Inflammatory macrophage (primary cell): ENCODE measurements at regions not wholly inside any gene's neighbourhood (a gene's known extent, or its start where the extent isn't known, plus 50 kb on each side); places are given as distances from the start of the nearest gene placed in this dataset.
"Not testable (repeated sequence)": the region's sequence is repeated elsewhere in the genome, so short reads cannot be mapped to it uniquely, and the experiment has no call there.

Experiments
- DNase-seq, 2 donors: peaks; one replicate each; pipeline ENCODE4 v3.0.0-alpha.2; 2020 to 2022

GRCh38 chr2:150097901-150098531, 389.5 kb downstream of the RND3 start:
- no peak for DNase-seq

GRCh38 chr2:150097402-150097801, 390.1 kb downstream of the RND3 start:
- no peak for DNase-seq

GRCh38 chr2:150095361-150096095, 391.9 kb downstream of the RND3 start:
- no peak for DNase-seq

GRCh38 chr2:150091846-150092245, 395.6 kb downstream of the RND3 start:
- no peak for DNase-seq

DNA sequence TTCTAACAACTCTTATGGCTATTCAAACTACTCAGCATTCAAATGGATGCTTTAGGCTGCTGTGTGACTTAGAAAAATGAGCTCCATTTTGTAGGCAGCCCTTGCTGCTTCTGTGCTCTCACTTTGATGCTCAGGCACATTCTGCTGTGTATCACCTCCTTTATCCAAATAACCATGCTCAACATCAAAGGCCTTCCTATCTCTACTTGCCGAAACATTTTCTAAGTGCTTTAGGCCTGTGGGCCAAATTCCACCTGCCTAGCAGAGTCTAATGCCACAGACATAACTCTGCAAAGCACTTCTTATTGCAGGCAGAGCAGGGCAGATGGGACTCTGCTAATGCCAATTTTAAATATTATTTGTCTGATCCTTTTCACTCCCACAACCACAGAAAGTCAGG, 397.4 kb downstream of the RND3 start:
- no peak for DNase-seq

GRCh38 chr2:150088538-150088937, 398.9 kb downstream of the RND3 start:
- no peak for DNase-seq

DNA sequence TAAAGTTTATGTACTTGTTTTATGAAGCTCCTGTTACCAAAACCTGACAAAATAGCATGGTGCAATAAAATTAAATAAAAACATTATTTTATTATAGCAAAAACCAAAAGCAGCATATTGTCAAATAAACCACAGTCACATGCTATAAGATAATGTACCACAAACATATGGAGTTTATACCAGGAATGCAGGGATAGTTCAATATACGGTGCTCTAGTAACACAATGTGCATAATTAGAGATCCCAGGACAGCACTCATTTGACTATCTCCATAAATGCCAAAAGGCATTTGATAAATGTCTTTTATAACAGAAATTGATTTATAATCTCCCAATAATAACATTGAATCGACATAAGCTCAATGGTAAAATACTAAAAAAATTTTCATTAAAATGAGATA, 402.0 kb downstream of the RND3 start:
- no peak for DNase-seq

GRCh38 chr2:150081775-150082481, 405.5 kb downstream of the RND3 start:
- DNase-seq, result no peak

DNA sequence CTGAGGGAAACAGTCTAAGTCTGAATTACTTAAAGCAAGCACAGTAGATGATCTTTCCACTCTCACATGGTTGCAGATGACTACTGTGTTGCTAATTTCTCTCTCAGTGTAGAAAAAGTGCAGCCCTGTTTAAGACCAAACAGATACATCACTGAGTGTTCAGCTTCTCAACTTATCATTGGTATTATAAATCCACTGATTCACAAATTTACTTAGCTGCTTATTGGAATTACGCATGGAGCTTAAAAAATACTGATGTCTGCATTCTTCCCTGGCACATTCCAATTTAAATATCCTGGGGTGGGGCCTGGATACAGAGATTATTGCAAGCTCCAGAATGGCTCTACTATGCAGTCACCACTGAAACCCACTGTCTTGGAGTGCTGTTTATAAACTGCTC, 411.2 kb downstream of the RND3 start:
- DNase-seq, result no peak

DNA sequence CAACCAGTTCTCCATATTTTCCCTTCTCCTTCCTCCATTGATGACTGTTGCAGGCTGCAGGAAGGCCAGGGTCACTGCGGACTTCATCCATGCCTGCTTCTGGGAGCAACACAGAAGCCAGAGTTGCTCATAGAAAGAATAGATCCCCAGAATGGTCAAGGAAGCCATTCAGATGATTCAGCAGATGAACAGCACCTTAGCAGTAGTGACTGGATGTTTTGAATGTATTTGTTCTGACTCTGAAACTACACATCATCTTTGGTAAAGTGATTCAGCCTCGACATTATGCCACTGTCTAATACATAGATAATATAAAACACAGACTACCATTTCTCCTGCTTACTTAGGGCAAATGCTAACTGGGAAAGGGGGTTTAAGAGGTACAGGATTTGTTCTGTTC, 411.6 kb downstream of the RND3 start:
- no peak for DNase-seq

DNA sequence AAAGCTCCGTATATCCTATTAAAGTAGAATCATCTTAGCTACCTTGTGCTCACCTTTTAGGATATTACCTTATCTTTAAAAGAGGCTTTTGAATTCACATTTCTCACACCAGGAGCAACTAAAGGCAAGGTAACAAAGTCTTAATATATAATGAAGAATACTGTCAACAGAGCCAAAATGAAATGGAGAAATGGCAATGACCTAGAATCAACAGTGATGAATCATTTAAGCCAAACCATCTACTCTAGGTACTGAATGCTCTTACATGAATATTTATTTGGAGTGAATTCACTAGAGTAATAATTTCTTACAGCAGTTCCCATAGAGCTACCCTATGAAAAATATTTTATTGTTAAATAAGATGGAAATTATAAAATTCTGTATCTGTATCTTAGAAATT, 421.0 kb downstream of the RND3 start:
- DNase-seq, result no peak

DNA sequence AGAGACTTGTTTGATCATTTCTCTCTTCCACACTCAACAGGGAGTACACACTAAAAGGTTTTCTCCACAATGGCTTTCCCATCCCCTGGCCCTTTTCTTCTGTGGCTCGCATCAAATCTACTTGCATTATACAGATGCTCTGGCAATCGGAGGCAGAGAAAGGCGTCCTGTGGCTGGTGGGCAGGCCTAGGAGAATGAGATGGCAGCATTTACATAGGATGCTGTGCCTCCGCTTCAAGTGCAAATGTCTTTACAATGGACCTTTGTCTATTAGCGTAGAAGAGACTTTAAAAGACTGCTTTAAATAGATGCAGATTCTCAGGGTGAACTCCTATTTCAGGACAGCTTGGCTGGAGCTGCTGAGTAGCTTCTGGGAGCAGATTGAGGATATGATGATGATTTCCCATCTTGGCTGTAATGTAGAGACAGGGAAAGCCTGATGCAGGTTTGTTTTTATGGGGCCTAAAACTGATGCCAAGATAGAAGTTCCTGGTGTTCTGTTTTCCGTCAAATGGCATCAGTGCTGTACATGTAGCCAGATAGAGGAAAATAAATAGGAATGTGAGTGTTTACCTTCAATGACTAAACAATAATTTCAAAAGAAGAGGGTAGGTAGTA, 423.4 kb downstream of the RND3 start:
- DNase-seq, result no peak

GRCh38 chr2:150063432-150063889, 424.0 kb downstream of the RND3 start:
- no peak for DNase-seq

DNA sequence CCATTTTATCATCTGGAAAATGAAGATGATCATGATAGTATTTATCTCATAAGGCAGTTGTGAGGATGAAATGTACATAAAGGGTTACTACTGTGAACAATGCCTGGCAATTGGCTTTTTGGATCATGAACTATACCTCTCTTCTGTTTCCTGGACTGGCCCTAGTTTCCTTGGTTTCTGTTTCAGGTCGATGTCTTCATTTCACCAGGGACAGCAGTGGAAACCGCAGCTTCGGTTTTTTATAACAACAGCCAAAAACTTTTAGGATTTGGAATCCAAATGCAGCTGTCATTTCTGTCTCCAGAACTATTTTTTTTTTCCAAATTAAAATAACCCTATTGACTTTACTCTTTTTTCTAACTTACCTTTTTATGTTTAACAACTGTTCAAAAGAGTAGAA, 425.1 kb downstream of the RND3 start:
- DNase-seq, result no peak

DNA sequence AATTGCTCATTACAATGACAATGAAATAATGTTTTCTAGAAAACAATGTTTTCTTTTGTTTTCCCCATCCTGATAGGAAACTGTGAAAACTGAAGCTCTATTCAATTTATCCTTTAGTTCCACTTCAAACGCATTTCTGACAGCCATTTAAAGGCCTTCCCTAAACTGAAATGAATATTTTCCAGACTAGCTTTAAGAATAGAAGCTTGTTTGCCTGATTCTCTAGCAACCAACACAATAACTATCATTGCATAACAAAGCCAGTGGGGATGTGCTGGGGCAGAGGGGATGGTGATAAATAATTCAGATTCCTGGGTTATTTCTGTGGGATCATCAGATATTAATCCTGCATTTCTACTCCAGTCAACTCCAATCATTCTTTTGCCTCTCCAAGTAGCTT, 427.1 kb downstream of the RND3 start:
- no peak for DNase-seq

DNA sequence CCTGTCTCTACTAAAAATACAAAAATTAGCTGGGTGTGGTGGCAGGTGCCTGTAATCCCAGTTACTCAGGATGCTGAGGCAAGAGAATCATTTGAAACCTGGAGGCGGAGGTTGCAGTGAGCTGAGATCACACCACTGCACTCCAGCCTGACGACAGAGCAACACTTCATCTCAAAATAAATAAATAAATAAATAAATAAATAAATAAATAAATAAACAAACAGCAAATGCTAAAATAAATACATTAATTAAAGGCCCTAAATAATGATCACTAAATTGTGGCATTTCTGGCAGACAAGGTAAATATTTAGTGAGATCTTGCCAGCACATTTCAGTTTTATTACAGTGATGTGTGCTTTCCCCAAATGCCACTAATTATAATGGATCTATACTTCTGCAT, 427.8 kb downstream of the RND3 start:
- not testable (repeated sequence) for DNase-seq

DNA sequence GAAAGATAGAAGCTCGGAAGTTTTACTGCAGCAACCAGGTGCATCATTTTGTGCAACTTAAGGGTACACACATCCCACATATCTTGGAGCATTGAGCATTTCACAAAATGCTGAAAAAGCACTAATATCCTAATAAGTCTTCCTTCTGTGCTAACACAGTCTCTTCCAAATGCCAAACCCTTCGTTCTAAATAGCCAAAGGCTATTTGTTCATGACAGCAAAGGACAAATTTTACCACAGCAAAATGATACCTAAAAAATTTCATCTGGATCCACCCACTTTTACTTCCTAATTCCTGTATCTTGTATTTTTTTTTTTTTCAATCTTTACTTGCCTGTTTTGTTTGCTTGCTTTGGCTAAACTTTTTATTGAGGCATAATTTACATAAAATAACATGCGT, 435.0 kb downstream of the RND3 start:
- no peak for DNase-seq

DNA sequence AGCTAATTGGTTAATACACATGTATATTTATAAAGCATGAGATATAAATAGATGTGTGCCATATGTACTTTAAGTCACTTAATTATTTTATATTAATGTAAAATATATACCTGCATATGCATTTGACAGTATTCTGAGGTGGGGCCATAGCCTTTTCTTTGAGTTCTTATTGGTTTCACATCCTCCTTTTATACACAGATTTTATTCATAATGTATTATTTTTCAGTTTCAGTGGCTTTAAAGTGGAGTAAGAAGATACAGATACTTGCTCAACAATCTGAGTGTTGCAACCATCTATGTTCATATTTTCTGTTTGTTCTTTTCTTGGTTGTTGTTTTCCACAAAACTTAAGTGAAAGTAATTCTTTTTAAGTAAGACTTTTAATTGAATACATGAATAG, 436.5 kb downstream of the RND3 start:
- no peak for DNase-seq

GRCh38 chr2:150050036-150050435, 437.4 kb downstream of the RND3 start:
- DNase-seq, result no peak

GRCh38 chr2:150047620-150048222, 439.7 kb downstream of the RND3 start:
- no peak for DNase-seq

GRCh38 chr2:150046810-150047209, 440.7 kb downstream of the RND3 start:
- no peak for DNase-seq

GRCh38 chr2:150046211-150046610, 441.3 kb downstream of the RND3 start:
- DNase-seq, result no peak

DNA sequence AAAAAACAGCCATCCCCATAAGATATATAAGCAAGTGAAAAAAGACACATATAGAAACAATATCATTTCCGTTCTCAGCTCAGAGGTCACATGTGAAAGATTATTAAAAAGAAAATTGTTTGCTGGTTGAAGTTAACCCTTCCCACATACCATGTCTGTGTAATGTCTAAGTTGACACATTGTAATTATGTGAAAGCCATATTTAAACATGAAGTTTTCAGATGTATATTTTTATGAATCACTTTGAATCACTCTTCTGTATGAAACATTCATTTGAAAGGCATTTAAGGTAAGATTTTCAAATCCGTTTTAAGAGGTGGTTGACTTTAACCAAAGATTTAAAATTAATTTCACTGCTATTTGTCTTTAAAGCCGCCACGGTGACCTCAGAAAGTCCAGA, 441.9 kb downstream of the RND3 start:
- no peak for DNase-seq
